ENCODE measurements at regions not wholly inside any gene's neighbourhood (a gene's known extent, or its start where the extent isn't known, plus 50 kb on each side); places are given as distances from the start of the nearest gene placed in this dataset.

DNA sequence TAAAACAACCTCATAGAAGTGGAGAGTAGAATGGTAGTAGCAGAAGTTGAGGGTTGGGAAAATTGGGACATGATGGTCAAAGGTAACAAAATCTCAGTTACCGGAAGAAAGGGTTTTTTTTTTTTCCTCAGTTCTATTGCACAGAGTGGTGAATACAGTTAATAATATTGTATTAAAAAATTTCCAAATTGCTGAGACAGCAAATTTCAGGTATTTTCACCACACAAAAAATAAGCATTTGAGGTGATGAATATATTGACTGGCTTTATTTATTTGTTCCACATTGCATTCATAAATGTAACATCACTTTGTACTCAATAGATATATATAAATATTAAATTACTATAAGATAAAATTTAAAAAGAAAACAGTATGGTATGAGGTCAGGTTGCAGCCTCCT, 373.8 kb downstream of the ETV1 start:
- DNase-seq (ENCODE audit: low spot score) = no peak
- Histone ChIP-seq H3K36me3 (ENCODE audit: control insufficient read depth in 4 of 4, insufficient read depth in 3 of 4, low read depth in 1 of 4, low read length in 3 of 4) (no peaks in the 10 kb centered on the region), H3K4me3 (ENCODE audit: low read depth in 1 of 3, low read length in 3 of 3) (no peak overlapping the region), H3K27ac (ENCODE audit: low read depth in 1 of 2, low read length in 2 of 2) (no peak overlapping the region), H3K27me3 (ENCODE audit: control insufficient read depth in 4 of 4, insufficient read depth in 4 of 4, low read length in 3 of 4) (no peaks in the 10 kb centered on the region), H3K9ac (ENCODE audit: low read depth in 1 of 2, low read length in 2 of 2) (no peak overlapping the region), H3K9me3 (ENCODE audit: control insufficient read depth in 4 of 4, low read length in 3 of 4) (no peaks in the 10 kb centered on the region), H3K4me1 (ENCODE audit: control insufficient read depth in 4 of 4, insufficient read depth in 4 of 4, low read length in 3 of 4) (no peaks in the 10 kb centered on the region)
- TF ChIP-seq RAD21 (IDR thresholded peaks at IDR 0.05) = no peak
- no peak for TF ChIP-seq GABPA (IDR thresholded peaks at IDR 0.05 in 1 of 2, conservative IDR thresholded peaks at IDR 0.05 in 1 of 2)
- TF ChIP-seq YY1 (IDR thresholded peaks at IDR 0.05) = no peak
- TF ChIP-seq HNF4A (conservative IDR thresholded peaks at IDR 0.05) = no peak
- 92% methylated on average over 1 of the region's 1 CpG for WGBS

GRCh38 chr7:13627455-13627854, 362.0 kb downstream of the ETV1 start:
- H3K4me3 ChIP-seq (ENCODE audit: low read depth in 1 of 3, low read length in 3 of 3) = no peak overlapping the region
- no peaks in the 10 kb centered on the region for H3K27me3 ChIP-seq (ENCODE audit: control insufficient read depth in 4 of 4, insufficient read depth in 4 of 4, low read length in 3 of 4)
- no peaks in the 10 kb centered on the region for H3K9me3 ChIP-seq (ENCODE audit: control insufficient read depth in 4 of 4, low read length in 3 of 4)
- no peaks in the 10 kb centered on the region for H3K4me1 ChIP-seq (ENCODE audit: control insufficient read depth in 4 of 4, insufficient read depth in 4 of 4, low read length in 3 of 4)
- no peak for DNase-seq (ENCODE audit: low spot score)
- TF ChIP-seq, protein P1, sequence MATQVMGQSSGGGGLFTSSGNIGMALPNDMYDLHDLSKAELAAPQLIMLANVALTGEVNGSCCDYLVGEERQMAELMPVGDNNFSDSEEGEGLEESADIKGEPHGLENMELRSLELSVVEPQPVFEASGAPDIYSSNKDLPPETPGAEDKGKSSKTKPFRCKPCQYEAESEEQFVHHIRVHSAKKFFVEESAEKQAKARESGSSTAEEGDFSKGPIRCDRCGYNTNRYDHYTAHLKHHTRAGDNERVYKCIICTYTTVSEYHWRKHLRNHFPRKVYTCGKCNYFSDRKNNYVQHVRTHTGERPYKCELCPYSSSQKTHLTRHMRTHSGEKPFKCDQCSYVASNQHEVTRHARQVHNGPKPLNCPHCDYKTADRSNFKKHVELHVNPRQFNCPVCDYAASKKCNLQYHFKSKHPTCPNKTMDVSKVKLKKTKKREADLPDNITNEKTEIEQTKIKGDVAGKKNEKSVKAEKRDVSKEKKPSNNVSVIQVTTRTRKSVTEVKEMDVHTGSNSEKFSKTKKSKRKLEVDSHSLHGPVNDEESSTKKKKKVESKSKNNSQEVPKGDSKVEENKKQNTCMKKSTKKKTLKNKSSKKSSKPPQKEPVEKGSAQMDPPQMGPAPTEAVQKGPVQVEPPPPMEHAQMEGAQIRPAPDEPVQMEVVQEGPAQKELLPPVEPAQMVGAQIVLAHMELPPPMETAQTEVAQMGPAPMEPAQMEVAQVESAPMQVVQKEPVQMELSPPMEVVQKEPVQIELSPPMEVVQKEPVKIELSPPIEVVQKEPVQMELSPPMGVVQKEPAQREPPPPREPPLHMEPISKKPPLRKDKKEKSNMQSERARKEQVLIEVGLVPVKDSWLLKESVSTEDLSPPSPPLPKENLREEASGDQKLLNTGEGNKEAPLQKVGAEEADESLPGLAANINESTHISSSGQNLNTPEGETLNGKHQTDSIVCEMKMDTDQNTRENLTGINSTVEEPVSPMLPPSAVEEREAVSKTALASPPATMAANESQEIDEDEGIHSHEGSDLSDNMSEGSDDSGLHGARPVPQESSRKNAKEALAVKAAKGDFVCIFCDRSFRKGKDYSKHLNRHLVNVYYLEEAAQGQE (IDR thresholded peaks at IDR 0.05) = no peak
- TF ChIP-seq EGR1 (IDR thresholded peaks at IDR 0.05; ENCODE audit: low read depth in 2 of 2) = no peak
- TF ChIP-seq FOXA1 (IDR thresholded peaks at IDR 0.05) = no peak
- no peak for TF ChIP-seq ZBTB33 (IDR thresholded peaks at IDR 0.05)
- TF ChIP-seq TAF1 (conservative IDR thresholded peaks at IDR 0.05) = no peak
- TF ChIP-seq HNF4G (IDR thresholded peaks at IDR 0.05) = no peak
- TF ChIP-seq, protein P2, sequence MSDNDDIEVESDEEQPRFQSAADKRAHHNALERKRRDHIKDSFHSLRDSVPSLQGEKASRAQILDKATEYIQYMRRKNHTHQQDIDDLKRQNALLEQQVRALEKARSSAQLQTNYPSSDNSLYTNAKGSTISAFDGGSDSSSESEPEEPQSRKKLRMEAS (IDR thresholded peaks at IDR 0.05) = no peak
- no peak for TF ChIP-seq SP1 (IDR thresholded peaks at IDR 0.05)
- TF ChIP-seq FOXA2 (IDR thresholded peaks at IDR 0.05) = no peak
- TF ChIP-seq JUND (IDR thresholded peaks at IDR 0.05) = no peak
- no peak for TF ChIP-seq GABPA (IDR thresholded peaks at IDR 0.05 in 1 of 2, conservative IDR thresholded peaks at IDR 0.05 in 1 of 2)
- no peak for TF ChIP-seq RXRA (IDR thresholded peaks at IDR 0.05)
- TF ChIP-seq RAD21 (IDR thresholded peaks at IDR 0.05) = no peak
- TF ChIP-seq, protein P3, sequence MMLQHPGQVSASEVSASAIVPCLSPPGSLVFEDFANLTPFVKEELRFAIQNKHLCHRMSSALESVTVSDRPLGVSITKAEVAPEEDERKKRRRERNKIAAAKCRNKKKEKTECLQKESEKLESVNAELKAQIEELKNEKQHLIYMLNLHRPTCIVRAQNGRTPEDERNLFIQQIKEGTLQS (IDR thresholded peaks at IDR 0.05) = no peak
- TF ChIP-seq NR2F2 (IDR thresholded peaks at IDR 0.05) = no peak
- TF ChIP-seq, protein P4, sequence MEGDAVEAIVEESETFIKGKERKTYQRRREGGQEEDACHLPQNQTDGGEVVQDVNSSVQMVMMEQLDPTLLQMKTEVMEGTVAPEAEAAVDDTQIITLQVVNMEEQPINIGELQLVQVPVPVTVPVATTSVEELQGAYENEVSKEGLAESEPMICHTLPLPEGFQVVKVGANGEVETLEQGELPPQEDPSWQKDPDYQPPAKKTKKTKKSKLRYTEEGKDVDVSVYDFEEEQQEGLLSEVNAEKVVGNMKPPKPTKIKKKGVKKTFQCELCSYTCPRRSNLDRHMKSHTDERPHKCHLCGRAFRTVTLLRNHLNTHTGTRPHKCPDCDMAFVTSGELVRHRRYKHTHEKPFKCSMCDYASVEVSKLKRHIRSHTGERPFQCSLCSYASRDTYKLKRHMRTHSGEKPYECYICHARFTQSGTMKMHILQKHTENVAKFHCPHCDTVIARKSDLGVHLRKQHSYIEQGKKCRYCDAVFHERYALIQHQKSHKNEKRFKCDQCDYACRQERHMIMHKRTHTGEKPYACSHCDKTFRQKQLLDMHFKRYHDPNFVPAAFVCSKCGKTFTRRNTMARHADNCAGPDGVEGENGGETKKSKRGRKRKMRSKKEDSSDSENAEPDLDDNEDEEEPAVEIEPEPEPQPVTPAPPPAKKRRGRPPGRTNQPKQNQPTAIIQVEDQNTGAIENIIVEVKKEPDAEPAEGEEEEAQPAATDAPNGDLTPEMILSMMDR (IDR thresholded peaks at IDR 0.05; ENCODE audit: low read depth, low read length, missing input control) = no peak
- TF ChIP-seq HNF4A (conservative IDR thresholded peaks at IDR 0.05) = no peak
- TF ChIP-seq YY1 (IDR thresholded peaks at IDR 0.05) = no peak
- 84% methylated on average over 2 of the region's 2 CpGs for WGBS
- H3K36me3 ChIP-seq (ENCODE audit: control insufficient read depth in 4 of 4, insufficient read depth in 3 of 4, low read depth in 1 of 4, low read length in 3 of 4) = no peaks in the 10 kb centered on the region
- no peak overlapping the region for H3K9ac ChIP-seq (ENCODE audit: low read depth in 1 of 2, low read length in 2 of 2)
- H3K27ac ChIP-seq (ENCODE audit: low read depth in 1 of 2, low read length in 2 of 2) = no peak overlapping the region

All from liver (tissue), 8 donors.